ENCODE measurements at regions not wholly inside any gene's neighbourhood (a gene's known extent, or its start where the extent isn't known, plus 50 kb on each side); places are given as distances from the start of the nearest gene placed in this dataset.
A peak's percentile ranks its signal among the peaks of the same experiment; 100 is the strongest.

DNA sequence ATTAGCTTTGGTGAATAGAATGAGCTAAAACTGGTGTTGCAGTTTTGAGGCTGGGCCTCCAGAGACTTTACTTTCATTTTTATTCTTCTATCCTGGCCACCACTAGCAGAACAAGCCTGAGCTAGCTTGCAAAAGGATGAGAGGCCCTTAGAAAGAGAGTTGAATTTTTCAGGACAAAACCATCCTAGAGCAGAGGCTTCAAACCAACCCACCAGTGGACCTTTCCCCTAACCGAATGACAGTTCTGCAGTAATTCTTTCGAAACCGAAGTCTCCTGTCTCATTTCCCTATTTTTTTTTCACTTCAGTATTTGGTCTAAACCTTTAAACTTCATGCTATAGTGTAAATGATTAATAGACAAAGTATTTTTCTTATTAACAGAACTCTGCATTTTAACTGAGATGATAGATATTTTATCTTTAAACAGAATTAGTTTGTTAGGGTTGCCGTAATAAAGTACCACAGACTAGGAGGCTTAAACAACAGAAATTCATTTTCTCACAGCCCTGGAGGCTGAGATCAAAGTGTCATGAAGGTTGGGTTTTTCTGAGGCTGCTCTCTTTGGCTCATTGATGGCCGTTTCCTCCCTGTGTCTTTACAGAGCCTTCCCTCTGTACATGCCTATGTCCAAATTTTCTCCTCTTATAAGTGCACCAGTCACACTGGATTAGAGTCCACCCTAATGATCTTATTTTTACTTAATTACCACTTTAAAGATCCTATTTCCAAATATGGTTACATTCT lies 80.6 kb upstream of the PAK5 start:
- no peak for DNase-seq

DNA sequence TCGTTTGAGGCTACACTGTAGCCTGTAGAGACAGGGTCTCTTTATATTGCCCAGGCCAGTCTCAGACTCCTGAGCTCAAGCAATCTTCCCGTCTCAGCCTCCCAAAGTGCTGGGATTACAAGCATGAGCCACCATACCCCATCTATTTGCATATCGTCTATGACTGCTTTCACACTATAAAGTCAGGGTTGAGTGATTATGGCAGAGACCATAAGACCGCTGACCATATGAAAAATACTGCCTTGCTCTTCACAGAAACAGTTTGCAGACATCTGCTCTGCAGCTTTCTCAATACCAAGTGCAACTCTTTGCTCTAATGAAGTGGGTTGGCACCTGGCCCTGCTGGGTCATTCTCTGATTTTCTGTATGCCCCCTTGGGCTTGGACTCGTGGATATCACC lies 79.5 kb upstream of the PAK5 start:
- DNase-seq, result no peak

DNA sequence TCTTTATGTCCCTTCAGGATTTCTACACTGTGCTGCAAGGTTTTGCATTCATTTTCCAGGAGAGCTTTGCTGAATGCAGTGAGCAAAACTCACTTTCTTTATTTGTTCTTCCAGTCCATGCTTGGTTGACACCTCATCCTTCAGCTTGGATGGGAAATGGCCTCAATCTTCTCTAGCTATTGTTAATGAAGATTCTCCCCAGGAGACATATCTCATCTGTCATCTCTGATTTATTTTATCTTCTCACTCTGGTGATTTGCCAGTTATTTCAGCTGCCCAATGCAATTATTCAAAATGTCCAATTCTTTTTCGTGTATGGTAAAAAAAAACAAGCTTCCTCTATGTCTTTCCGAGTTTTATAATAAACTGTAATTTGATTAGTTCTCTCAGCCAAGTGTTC lies 77.9 kb upstream of the PAK5 start:
- DNase-seq, result no peak

DNA sequence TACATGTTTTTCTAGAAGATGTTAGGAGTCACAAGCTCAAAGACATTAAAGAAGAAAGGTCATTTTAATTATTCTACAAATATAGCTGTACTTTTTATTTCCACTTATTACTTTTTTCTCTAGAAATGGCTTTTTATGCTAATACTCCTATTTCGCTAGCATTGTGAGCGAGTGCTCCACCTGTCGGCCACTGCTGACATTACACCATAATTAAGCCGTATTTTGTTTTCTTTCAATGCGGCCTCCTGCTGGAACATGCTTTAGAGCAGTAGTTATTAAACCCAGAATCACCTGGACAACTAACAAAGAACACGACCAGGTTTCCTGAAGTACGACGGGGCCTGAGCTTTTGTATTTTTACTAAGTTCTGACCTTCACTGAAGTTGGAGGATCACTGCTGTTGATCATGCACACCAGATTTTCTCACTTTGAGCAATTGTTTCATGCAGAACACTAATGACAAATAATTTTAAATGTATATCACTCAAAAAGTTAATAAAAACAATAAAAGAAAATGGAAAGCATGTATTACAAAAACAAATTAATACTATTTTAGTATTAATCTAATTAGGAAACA lies 74.1 kb upstream of the PAK5 start:
- DNase-seq, result peak; percentile 41

- no peak for DNase-seq
These were observed 73.4 kb upstream of the PAK5 start for GRCh38 chr20:9912290-9912689.

DNA sequence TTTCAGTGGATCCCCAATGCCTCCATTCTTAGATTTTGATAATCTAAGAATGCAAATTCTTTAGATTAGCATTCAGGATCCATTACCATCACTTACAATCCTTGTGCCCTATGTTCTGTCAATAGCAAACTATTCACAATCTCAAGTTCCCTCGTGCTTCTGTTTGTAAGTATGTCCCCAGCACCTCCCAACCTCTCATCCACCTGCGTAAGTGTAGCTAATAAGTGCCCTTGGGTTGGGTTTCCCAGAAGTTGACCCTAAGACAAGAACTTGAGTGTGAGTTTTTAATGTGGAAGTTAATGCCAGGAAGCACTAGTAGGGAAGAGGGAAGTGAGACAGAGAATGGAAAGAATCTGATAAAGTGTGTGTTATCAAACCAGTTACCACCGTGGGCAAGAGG lies 72.6 kb upstream of the PAK5 start:
- DNase-seq, result no peak

- DNase-seq, result no peak
These were observed 70.3 kb upstream of the PAK5 start for GRCh38 chr20:9909167-9909566.

GRCh38 chr20:9903048-9903655 lies 64.3 kb upstream of the PAK5 start:
- DNase-seq, result no peak

GRCh38 chr20:9889270-9889981 lies 50.5 kb upstream of the PAK5 start:
- no peak for DNase-seq
